NCI-H146 treated with DMSO at 0.1 percent for 48 hours (cell line): ENCODE measurements at regions not wholly inside any gene's neighbourhood (a gene's known extent, or its start where the extent isn't known, plus 50 kb on each side); places are given as distances from the start of the nearest gene placed in this dataset.

ENCODE experiments used
- DNase-seq: peaks from one replicate; lab custom pipeline; 2025; ENCODE audit not compliant: unreplicated experiment; lab: John Stamatoyannopoulos, UW

GRCh38 chrX:124984140-124984813 is 335.4 kb upstream of the TEX13C start:
- DNase-seq, result no peak

GRCh38 chrX:124986284-124986683 is 333.4 kb upstream of the TEX13C start:
- no peak for DNase-seq

DNA sequence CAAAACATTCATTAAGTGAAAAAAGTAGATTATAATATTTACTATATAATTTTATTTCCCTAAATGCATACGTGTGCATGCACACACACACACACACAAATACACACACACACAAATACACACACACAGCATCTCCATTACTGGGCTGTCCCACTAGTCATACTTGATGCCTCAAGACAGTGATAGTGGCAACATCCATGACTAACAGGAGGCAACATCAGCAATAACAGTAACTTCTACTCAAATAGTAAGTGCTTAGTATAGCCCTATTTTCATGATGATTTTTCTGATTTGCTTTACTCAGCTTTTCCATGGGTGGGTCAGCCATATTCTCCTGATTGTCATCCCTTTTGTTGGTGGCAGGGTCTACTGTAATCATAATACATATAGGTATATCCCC is 325.9 kb upstream of the TEX13C start:
- no peak for DNase-seq

- DNase-seq, result no peak
Observed at GRCh38 chrX:124994404-124994803, 325.3 kb upstream of the TEX13C start.

DNA sequence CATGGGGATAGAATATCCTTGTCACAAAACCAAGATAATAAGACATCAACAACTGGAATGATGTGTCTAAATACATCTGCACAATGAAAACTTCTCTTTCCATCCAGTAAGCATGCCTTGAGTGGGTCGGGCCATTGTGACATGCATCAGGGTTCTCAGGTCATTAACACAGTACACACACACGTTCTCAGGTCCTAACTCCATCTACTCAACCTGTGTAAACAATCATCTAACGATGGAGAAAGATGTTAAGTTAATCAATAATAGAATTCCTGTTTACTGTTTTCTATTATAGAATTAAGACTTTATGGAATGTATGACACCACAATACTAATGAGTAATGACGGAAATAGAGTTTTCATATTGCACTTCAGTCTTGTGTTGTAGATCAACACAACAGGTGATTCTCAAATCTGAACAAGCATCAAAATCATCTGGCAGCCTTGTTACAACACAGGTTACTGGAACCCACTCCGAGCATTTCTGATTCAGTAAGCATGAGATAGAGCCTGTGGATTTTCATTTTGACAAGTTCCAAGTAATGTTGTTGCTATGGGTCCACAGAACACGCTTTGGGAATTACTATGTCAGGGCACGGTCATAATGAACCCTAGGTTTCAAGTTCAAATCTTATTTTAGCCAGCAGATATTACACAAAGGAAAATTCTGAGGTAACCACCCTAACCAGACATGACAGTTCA is 315.8 kb upstream of the TEX13C start:
- DNase-seq, result no peak

GRCh38 chrX:125004799-125005198 is 314.9 kb upstream of the TEX13C start:
- peak; percentile 9 for DNase-seq

- no peak for DNase-seq
Observed at GRCh38 chrX:125005863-125006262, 313.8 kb upstream of the TEX13C start.

GRCh38 chrX:125006704-125007103 is 313.0 kb upstream of the TEX13C start:
- no peak for DNase-seq

- DNase-seq, result no peak
Observed at GRCh38 chrX:125012585-125012984, 307.1 kb upstream of the TEX13C start.

DNA sequence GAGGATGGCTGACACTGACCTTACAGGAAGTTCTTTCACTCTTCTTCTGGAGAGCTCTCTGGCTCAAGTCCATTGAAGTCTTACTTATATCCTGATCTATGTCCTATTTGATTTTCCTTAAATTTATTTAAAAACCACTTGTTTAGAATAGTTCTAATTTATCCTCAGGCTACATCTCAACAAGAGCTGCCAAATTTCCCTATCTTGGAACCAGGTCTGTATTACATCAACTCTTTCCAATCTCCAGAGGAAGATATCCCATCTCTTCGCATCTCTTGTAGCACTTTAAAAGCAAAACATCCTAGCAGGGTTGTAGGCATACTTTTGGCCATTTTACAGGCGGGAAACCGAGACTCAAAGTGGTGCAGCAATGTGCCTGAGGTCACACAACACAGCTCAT is 290.5 kb upstream of the TEX13C start:
- no peak for DNase-seq
